ENCODE measurements at regions not wholly inside any gene's neighbourhood (a gene's known extent, or its start where the extent isn't known, plus 50 kb on each side); places are given as distances from the start of the nearest gene placed in this dataset.
"Not testable (repeated sequence)": the region's sequence is repeated elsewhere in the genome, so short reads cannot be mapped to it uniquely, and the experiment has no call there.

DNA sequence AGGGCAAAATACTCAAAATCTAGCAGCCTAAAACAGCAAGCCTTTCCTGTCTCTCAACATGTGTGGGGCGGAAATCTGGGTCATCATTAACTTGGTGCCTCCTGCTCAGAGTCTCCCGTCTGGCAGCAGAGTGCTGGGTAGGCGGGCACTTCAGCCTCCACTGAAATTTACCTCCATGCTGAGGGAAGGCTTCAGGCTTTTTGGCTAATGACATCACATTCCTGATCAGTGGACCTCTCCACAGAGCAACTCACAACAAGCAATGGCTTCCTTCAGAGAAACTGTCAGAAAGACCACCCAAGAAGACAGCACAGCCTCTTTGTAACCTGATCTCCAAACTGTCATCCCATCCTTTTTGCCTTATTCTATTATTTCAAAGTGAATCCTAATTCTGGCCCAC, 1109.0 kb downstream of the UQCRFS1 start:
- no peaks in the 10 kb centered on the region for H3K9me2 ChIP-seq (ENCODE audit: insufficient read depth)

GRCh38 chr19:28084659-28085157, 1128.2 kb downstream of the UQCRFS1 start:
- intact Hi-C loops (cut with micrococcal nuclease; ENCODE audit: unreplicated experiment); DNase-seq; CTCF ChIA-PET; H3K27me3 ChIP-seq (ENCODE audit: insufficient read depth, low read depth); H3K4me3 ChIP-seq; H3F3A ChIP-seq (ENCODE audit: insufficient read depth, low read depth); H3K27ac ChIP-seq; H4K20me1 ChIP-seq (ENCODE audit: insufficient read depth); H3K4me2 ChIP-seq; H3K9me2 ChIP-seq (ENCODE audit: insufficient read depth); BruUV-seq (replicated peaks); H3K9me3 ChIP-seq (ENCODE audit: insufficient read depth, low read depth); H2AFZ ChIP-seq; H3K36me3 ChIP-seq (ENCODE audit: low read depth); H3K4me1 ChIP-seq (replicated peaks; ENCODE audit: insufficient read depth); H3K79me2 ChIP-seq (ENCODE audit: low read depth); POLR2A ChIA-PET (ENCODE audit: unreplicated experiment): not testable (repeated sequence)

More for the DNA sequence above, 1109.0 kb downstream of the UQCRFS1 start:
- H3K4me2 ChIP-seq: no peak overlapping the region
- H3K27me3 ChIP-seq (ENCODE audit: insufficient read depth, low read depth): no peaks in the 10 kb centered on the region
- ChIA-PET POLR2A (ENCODE audit: unreplicated experiment) (no interaction called here), CTCF (no interaction called here)
- H4K20me1 ChIP-seq (ENCODE audit: insufficient read depth): no peaks in the 10 kb centered on the region
- H3K4me3 ChIP-seq: no peak overlapping the region
- H3K4me1 ChIP-seq (replicated peaks; ENCODE audit: insufficient read depth): no peaks in the 10 kb centered on the region
- no peak for DNase-seq
- H3K36me3 ChIP-seq (ENCODE audit: low read depth): no peaks in the 10 kb centered on the region
- no peaks in the 10 kb centered on the region for H3F3A ChIP-seq (ENCODE audit: insufficient read depth, low read depth)
- no peaks in the 10 kb centered on the region for H3K79me2 ChIP-seq (ENCODE audit: low read depth)
- no peaks in the 10 kb centered on the region for H3K9me3 ChIP-seq (ENCODE audit: insufficient read depth, low read depth)
- BruUV-seq (replicated peaks): no TSS peak
- intact Hi-C loops (cut with micrococcal nuclease; ENCODE audit: unreplicated experiment): no loop called here
- no peak for TF ChIP-seq CTCF (conservative IDR thresholded peaks at IDR 0.05)
- no peak for TF ChIP-seq EZH2 (IDR thresholded peaks at IDR 0.05; ENCODE audit: low read depth)
- no peak overlapping the region for H2AFZ ChIP-seq
- H3K27ac ChIP-seq: no peak overlapping the region

DNA sequence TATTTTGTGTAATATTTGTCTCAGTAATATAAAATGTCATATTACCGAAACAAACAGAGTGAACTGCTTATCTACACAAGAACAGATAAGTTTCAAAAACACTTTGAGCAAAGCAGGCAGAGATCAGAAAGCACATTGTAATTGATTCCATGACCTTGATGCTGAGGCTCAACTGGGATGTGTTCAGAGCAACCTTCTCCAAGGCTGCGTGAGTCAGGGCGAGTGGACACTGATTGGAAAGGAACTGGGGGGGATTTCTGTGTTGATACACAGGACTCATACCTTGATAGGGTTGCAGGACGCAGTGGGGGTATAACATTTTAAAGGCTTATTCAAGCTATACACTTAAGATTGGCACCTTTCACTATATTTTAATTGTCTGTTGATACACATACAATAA, 1136.3 kb downstream of the UQCRFS1 start:
- CTCF ChIA-PET: no interaction called here
- no TSS peak for BruUV-seq (replicated peaks)
- no peaks in the 10 kb centered on the region for H3K9me3 ChIP-seq (ENCODE audit: insufficient read depth, low read depth)
- no peaks in the 10 kb centered on the region for H3K4me1 ChIP-seq (replicated peaks; ENCODE audit: insufficient read depth)
- POLR2A ChIA-PET (ENCODE audit: unreplicated experiment): no interaction called here
- TF ChIP-seq EZH2 (IDR thresholded peaks at IDR 0.05; ENCODE audit: low read depth): no peak
- TF ChIP-seq CTCF (conservative IDR thresholded peaks at IDR 0.05): no peak
- DNase-seq: no peak
- no peaks in the 10 kb centered on the region for H3K9me2 ChIP-seq (ENCODE audit: insufficient read depth)
- no peak overlapping the region for H3K4me3 ChIP-seq
- H3K4me2 ChIP-seq: no peak overlapping the region
- no peaks in the 10 kb centered on the region for H3K27me3 ChIP-seq (ENCODE audit: insufficient read depth, low read depth)
- H3F3A ChIP-seq (ENCODE audit: insufficient read depth, low read depth): no peaks in the 10 kb centered on the region
- H2AFZ ChIP-seq: no peak overlapping the region
- no peaks in the 10 kb centered on the region for H3K79me2 ChIP-seq (ENCODE audit: low read depth)
- no peaks in the 10 kb centered on the region; the same call in 1 of the 2 replicates for H4K20me1 ChIP-seq (ENCODE audit: insufficient read depth)
- H3K27ac ChIP-seq: no peak overlapping the region
- intact Hi-C loops (cut with micrococcal nuclease; ENCODE audit: unreplicated experiment): no loop called here
- H3K36me3 ChIP-seq (ENCODE audit: low read depth): no peaks in the 10 kb centered on the region

- H3K27ac ChIP-seq: no peak overlapping the region
- TF ChIP-seq EZH2 (IDR thresholded peaks at IDR 0.05; ENCODE audit: low read depth) (no peak), CTCF (conservative IDR thresholded peaks at IDR 0.05) (no peak)
- BruUV-seq (replicated peaks): no TSS peak
- ChIA-PET POLR2A (ENCODE audit: unreplicated experiment) (no interaction called here), CTCF (no interaction called here)
- no peak overlapping the region for H3K4me3 ChIP-seq
- no peaks in the 10 kb centered on the region for H3K9me2 ChIP-seq (ENCODE audit: insufficient read depth)
- no peaks in the 10 kb centered on the region for H3K9me3 ChIP-seq (ENCODE audit: insufficient read depth, low read depth)
- H3K27me3 ChIP-seq (ENCODE audit: insufficient read depth, low read depth): 0 out of 2 replicates have a peak, but pooled peaks cover 3% of the 10 kb centered on the region
- no peaks in the 10 kb centered on the region for H3K4me1 ChIP-seq (replicated peaks; ENCODE audit: insufficient read depth)
- no peak overlapping the region for H3K4me2 ChIP-seq
- no peaks in the 10 kb centered on the region for H3K36me3 ChIP-seq (ENCODE audit: low read depth)
- H3K79me2 ChIP-seq (ENCODE audit: low read depth): no peaks in the 10 kb centered on the region
- no peak overlapping the region for H2AFZ ChIP-seq
- H4K20me1 ChIP-seq (ENCODE audit: insufficient read depth): no peaks in the 10 kb centered on the region; the same call in 1 of the 2 replicates
- no peaks in the 10 kb centered on the region for H3F3A ChIP-seq (ENCODE audit: insufficient read depth, low read depth)
- no peak for DNase-seq
- intact Hi-C loops (cut with micrococcal nuclease; ENCODE audit: unreplicated experiment): no loop called here
Measured at GRCh38 chr19:28075229-28075628, 1137.7 kb downstream of the UQCRFS1 start.

Measured in PC-9 (cell line).